Large intestine (tissue), 3 donors: ENCODE measurements at regions not wholly inside any gene's neighbourhood (a gene's known extent, or its start where the extent isn't known, plus 50 kb on each side); places are given as distances from the start of the nearest gene placed in this dataset.

ENCODE experiments used
- DNase-seq, 2 donors: peaks; one replicate each; pipeline versions ENCODE4 v3.0.0 to v3.0.0-alpha.2; 2013
- H3K27ac ChIP-seq: one replicate; pipeline ENCODE4 v1.5.1; 2013; ENCODE audit warnings: low read length
- H3K27me3 ChIP-seq: 2 replicates; pipeline ENCODE4 v1.6.1; 2013; ENCODE audit warnings: low read length; ENCODE audit not compliant: control insufficient read depth, insufficient read depth
- H3K36me3 ChIP-seq: 2 replicates; pipeline ENCODE4 v1.6.1; 2013; ENCODE audit warnings: low read length; ENCODE audit not compliant: control insufficient read depth, insufficient read depth
- H3K4me1 ChIP-seq: one replicate; pipeline ENCODE4 v1.6.1; 2013; ENCODE audit warnings: low read length; ENCODE audit not compliant: control insufficient read depth, insufficient read depth
- H3K4me3 ChIP-seq: one replicate; pipeline ENCODE4 v1.5.1; 2013; ENCODE audit warnings: low read length
- H3K9me3 ChIP-seq: one replicate; pipeline ENCODE4 v1.6.1; 2013; ENCODE audit warnings: mild to moderate bottlenecking, low read depth, low read length, moderate library complexity; ENCODE audit not compliant: control insufficient read depth
- WGBS: methylation state at CpG from one replicate; pipeline ENCODE4 v1.1.5; 2013; ENCODE audit warnings: low lambda C conversion rate; ENCODE audit not compliant: insufficient coverage; 5-methylcytosine and 5-hydroxymethylcytosine counted together

DNA sequence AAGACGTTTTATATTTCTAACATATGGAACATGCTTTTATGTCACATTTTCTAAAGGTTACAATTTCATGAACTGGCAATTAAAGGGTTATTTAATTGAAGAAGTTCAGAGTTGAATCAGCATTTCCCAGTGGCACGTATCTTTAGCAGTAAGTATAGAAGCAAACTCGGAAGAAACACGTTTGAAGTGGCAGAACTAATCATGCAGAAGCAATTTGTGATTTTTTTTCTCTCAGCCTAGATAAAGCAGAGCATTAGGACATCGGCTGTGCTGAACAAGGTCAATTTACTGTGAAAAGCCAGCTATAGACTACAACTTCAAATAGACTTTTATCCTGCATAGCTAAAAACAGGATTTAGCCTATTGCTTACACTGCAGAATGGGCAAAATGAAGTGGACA is 104.7 kb downstream of the ISL1 start:
- H3K9me3 ChIP-seq: no peaks in the 10 kb centered on the region
- no CpG with 5 or more reads among the region's 5 CpGs for WGBS
- H3K36me3 ChIP-seq: no peaks in the 10 kb centered on the region
- no peaks in the 10 kb centered on the region for H3K4me1 ChIP-seq
- no peak for DNase-seq
- no peaks in the 10 kb centered on the region for H3K27me3 ChIP-seq
- no peak overlapping the region for H3K4me3 ChIP-seq
- H3K27ac ChIP-seq: no peak overlapping the region

DNA sequence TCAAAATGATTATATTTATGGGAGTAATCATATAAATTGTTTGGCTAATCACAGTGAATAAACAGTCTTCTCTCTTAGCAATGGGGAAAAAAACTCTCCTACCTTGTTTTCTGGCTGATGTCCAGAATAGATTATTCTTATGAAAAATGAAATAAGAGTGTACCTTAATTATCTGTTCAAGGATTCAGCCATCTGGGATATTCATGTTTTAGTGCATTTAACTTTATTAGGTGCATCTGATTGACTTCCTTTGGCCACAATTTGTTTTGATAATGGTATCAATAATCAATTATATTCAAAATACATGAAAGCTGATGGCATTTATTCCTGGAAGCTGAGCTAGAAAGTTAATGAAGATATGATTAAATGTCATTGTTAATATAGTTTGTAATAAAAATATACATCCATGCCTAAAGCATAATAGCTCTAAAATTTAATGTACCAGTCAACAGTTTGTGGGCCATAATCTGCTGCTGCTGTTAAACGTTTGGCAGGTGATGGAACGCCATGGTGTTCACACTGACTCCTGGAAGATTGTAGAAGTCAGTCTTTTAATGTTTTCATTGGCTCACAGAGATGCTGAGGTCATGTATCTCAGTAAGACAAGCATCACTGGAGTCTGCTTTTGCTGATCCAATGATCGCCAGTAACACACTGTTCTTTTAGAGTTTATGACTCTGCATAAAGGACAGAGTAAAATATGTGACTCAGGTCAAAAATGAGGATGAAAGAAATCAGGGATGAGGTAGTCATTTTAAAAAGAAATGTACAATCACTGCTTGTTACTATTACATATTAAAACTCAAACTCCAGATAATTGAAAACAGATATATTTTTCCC is 105.8 kb downstream of the ISL1 start:
- Histone ChIP-seq H3K4me1 (no peaks in the 10 kb centered on the region), H3K36me3 (no peaks in the 10 kb centered on the region), H3K27ac (no peak overlapping the region), H3K4me3 (no peak overlapping the region), H3K27me3 (no peaks in the 10 kb centered on the region), H3K9me3 (no peaks in the 10 kb centered on the region)
- WGBS: no CpG with 5 or more reads among the region's 3 CpGs
- no peak for DNase-seq

DNA sequence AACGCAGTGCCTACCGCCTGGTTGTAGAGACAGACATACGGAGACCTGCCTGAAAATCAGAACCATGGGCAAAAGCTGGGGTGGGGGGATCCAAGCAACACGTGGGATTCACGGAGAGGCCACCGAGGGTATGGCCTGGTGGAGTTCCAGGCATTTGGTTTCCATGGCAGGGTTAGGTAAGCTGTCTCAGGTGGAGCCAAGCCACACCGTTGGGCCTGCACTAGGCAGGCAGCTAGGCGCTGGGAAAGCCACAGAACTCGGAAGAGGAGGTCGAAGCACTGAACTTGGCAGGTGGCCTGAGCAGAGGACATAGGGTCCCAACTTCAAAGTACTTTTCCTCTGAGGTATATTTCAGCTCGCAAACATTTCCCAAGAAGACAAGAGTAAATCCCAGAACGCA is 111.6 kb downstream of the ISL1 start:
- no peaks in the 10 kb centered on the region for H3K9me3 ChIP-seq
- H3K27me3 ChIP-seq: no peaks in the 10 kb centered on the region
- H3K4me3 ChIP-seq: no peak overlapping the region
- no peaks in the 10 kb centered on the region for H3K36me3 ChIP-seq
- H3K27ac ChIP-seq: no peak overlapping the region
- H3K4me1 ChIP-seq: no peaks in the 10 kb centered on the region
- WGBS: 83% methylated on average over 1 of the region's 12 CpGs
- DNase-seq: no peak

DNA sequence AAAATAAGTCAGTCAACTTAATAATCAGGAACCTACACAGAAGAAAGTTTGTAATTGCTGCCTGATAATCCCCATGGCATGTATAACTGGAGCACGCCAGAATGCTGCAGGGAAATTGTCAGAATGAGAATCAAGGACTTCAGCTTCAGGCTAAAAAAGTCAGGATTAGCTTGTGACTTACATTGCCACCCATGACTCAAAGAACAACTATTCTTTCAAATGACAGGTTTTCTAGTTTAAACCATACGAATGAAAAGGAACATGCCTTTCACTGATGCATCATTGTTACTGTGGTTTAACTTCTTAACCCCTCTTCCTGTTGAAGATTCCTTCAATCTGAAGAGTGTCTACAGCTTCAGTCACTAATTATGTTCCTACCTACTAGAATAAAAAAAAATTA is 112.4 kb downstream of the ISL1 start:
- DNase-seq: no peak
- WGBS: no CpG with 5 or more reads among the region's 2 CpGs
- no peak overlapping the region for H3K4me3 ChIP-seq

DNA sequence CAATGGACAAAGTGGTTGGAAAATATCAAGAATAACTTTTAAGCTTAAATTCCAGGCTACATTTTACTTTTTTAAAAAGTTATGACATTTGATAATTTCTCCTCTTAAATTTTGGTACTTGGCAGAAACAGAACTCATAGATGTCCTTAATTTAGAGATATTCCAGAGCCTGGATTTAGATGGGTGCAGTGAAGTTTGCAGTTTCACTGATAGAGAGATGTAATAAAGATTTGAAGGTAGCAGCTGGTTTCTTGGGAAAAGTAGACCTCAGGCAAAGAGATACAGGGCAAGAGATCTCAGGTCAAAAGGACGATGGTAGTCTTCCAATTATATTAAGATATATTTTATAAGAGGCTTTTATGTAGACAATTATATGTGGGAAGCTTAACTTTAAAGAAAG is 134.6 kb downstream of the ISL1 start:
- no peak overlapping the region for H3K4me3 ChIP-seq
- DNase-seq: no peak
- no peaks in the 10 kb centered on the region for H3K4me1 ChIP-seq
- H3K27ac ChIP-seq: no peak overlapping the region
- H3K27me3 ChIP-seq: no peaks in the 10 kb centered on the region
- no peaks in the 10 kb centered on the region for H3K9me3 ChIP-seq
- no peaks in the 10 kb centered on the region for H3K36me3 ChIP-seq
- no CpG with 5 or more reads among the region's 1 CpG for WGBS

More for the DNA sequence above, 112.4 kb downstream of the ISL1 start:
- H3K27ac ChIP-seq: no peak overlapping the region
- H3K36me3 ChIP-seq: no peaks in the 10 kb centered on the region
- no peaks in the 10 kb centered on the region for H3K27me3 ChIP-seq
- H3K4me1 ChIP-seq: no peaks in the 10 kb centered on the region
- no peaks in the 10 kb centered on the region for H3K9me3 ChIP-seq

DNA sequence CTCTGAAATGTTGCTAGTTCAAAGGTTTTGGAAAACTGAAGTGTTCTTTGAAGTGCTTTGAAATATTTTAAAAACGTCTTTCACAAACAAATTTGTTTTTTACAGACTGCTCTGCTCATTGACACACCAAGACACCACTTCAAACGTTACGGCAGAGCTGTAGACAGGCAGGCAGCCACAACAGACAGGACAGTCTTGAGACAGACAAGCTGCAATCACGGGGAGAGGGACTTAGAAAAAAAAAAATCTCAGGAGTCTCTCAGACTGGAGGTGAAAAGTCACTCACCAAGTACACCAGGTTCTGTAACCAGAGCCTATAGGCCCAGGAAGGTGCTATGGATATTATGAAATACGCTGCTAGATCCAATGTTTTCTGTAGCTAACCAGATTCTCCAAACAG is 135.4 kb downstream of the ISL1 start:
- DNase-seq: no peak
- H3K36me3 ChIP-seq: no peaks in the 10 kb centered on the region
- no peak overlapping the region for H3K27ac ChIP-seq
- no peaks in the 10 kb centered on the region for H3K4me1 ChIP-seq
- no peak overlapping the region for H3K4me3 ChIP-seq
- no peaks in the 10 kb centered on the region for H3K27me3 ChIP-seq
- H3K9me3 ChIP-seq: no peaks in the 10 kb centered on the region
- WGBS: no CpG with 5 or more reads among the region's 5 CpGs

DNA sequence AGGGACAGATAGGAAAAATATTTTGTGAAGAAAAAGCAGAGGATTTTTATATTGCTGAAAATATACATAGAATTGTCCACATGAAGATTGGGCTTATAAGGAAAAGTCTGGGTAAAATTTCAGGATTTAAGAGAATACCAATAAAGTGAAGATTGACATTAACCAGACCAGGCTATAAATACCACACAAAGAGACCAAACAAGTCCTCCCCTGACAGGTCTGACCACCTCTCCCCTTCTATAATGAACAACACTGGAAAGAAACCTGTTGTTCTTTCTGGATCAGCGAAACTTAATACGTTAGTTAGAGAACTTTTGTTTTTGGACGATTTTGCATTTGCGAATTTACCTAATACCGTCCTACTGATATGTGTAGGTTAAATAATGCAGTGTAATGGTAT is 138.3 kb downstream of the ISL1 start:
- H3K27ac ChIP-seq: no peak overlapping the region
- no peak for DNase-seq
- H3K27me3 ChIP-seq: no peaks in the 10 kb centered on the region
- no peaks in the 10 kb centered on the region for H3K9me3 ChIP-seq
- H3K36me3 ChIP-seq: no peaks in the 10 kb centered on the region
- no peaks in the 10 kb centered on the region for H3K4me1 ChIP-seq
- H3K4me3 ChIP-seq: no peak overlapping the region
- 72% methylated on average over 5 of the region's 5 CpGs for WGBS

DNA sequence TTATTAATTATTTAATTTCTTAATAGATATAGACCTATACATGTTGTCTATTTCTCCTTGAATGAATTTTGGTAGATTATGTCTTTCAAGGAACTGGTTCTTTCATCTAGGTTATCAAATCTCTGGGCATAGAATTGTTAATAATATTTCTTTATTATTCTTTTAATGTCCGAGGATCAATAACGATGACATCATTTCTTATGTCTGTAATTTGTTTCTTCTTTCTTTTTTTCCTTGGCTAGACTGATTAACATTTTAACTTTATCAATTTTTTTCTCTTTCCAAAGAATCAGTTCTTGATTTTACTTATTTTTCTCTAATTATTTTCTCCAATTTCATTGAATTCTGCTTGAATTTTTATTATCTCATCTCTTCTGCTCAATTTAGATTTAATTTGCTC is 156.0 kb downstream of the ISL1 start:
- no peak overlapping the region for H3K27ac ChIP-seq
- no peak for DNase-seq
- 100% methylated on average over 2 of the region's 2 CpGs for WGBS

DNA sequence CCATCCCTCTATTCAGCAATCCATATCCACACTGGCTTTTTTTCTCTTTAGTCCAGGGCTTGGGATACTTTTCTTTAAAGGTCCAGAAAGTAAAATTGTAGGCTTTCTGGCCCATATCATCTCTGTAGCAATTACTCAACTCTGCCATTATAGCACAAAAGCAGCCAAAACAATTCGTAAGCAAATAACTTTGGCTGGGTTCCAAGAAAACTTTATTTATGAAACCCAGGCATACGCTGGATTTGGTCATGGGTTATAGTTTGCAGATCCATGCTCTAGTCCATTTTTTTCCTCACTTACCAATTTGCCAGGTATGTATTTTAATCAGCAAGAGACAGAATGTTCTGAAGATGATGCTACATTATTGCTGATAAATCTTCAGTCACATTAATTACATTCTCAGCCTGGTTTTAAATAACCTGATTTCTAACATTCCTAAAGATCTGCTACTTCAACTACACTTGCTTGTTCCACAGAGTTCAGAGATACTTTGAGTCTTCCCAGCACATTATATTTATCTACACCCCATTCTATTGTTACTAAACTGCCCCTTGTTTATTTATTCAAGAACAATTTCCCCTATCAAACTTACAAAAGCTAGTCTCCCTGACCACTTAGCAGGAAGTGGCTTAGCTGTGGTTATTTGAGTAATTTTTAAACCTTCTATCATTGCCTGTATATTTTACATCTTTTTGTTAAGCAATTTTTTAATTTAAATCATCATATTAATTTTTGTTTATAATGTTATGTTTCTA is 161.0 kb downstream of the ISL1 start:
- no peaks in the 10 kb centered on the region for H3K4me1 ChIP-seq
- H3K36me3 ChIP-seq: no peaks in the 10 kb centered on the region
- no peak for DNase-seq
- WGBS: no CpG with 5 or more reads among the region's 2 CpGs
- no peaks in the 10 kb centered on the region for H3K9me3 ChIP-seq
- H3K4me3 ChIP-seq: no peak overlapping the region
- H3K27ac ChIP-seq: no peak overlapping the region
- no peaks in the 10 kb centered on the region for H3K27me3 ChIP-seq

More for the DNA sequence above, 156.0 kb downstream of the ISL1 start:
- Histone ChIP-seq H3K9me3 (peaks cover 8% of the 10 kb centered on the region), H3K27me3 (no peaks in the 10 kb centered on the region), H3K36me3 (no peaks in the 10 kb centered on the region), H3K4me3 (no peak overlapping the region), H3K4me1 (no peaks in the 10 kb centered on the region)

DNA sequence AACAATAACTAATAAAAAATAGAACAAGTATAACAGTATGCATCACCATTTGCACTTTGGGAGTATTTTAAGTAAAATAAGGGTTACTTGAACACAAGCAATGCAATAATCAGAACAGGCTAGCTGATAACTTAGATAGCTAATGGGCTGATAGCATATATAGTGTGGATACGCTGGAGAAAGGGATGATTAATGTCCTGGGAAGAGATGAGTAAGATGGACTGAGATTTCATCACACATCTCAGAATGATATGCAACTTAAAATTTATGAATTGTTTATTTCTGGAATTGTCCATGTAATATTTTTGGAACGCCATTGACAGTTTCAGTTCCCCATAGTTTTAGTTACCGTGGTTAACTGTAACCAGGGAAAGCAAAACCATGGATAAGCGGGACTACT is 173.6 kb downstream of the ISL1 start:
- Histone ChIP-seq H3K36me3 (no peaks in the 10 kb centered on the region), H3K9me3 (no peaks in the 10 kb centered on the region), H3K4me3 (no peak overlapping the region), H3K27me3 (no peaks in the 10 kb centered on the region), H3K27ac (no peak overlapping the region), H3K4me1 (no peaks in the 10 kb centered on the region)
- DNase-seq: no peak
- WGBS: 85% methylated on average over 4 of the region's 4 CpGs
